Mucosa of descending colon (tissue), 3 donors: ENCODE measurements at regions not wholly inside any gene's neighbourhood (a gene's known extent, or its start where the extent isn't known, plus 50 kb on each side); places are given as distances from the start of the nearest gene placed in this dataset.

ENCODE experiments used
- ATAC-seq: fragments of 200-7000 bp; cut with Tn5 transposase; one replicate; pipeline ENCODE4 v1.9.1; 2020; ENCODE audit warnings: mild to moderate bottlenecking, moderate library complexity
- DNase-seq, 3 donors: peaks; one replicate each; pipeline ENCODE4 v3.0.0-alpha.2; 2020
- H3K36me3 ChIP-seq: fragments of 200-600 bp; one replicate; pipeline ENCODE4 v1.8.0; 2021; ENCODE audit warnings: low read depth, mild to moderate bottlenecking
- H3K4me1 ChIP-seq: fragments of 200-600 bp; one replicate; pipeline ENCODE4 v1.8.0; 2021; ENCODE audit warnings: low read depth, mild to moderate bottlenecking
- H3K4me3 ChIP-seq: fragments of 200-600 bp; one replicate; pipeline ENCODE4 v1.8.0; 2021; ENCODE audit warnings: mild to moderate bottlenecking
- H3K9me3 ChIP-seq: fragments of 200-600 bp; one replicate; pipeline ENCODE4 v1.8.0; 2021; ENCODE audit warnings: mild to moderate bottlenecking
- CTCF ChIP-seq: fragments of 200-600 bp; IDR thresholded peaks from one replicate; pipeline ENCODE4 v1.8.0; 2022; ENCODE audit warnings: antibody characterized with exemption, mild to moderate bottlenecking
- intact Hi-C, 2 donors: fragments of 100-400 bp; cut with DNase I in 1 of 2; cut with micrococcal nuclease in 1 of 2; formaldehyde crosslinking; loops; one replicate each; pipeline versions ENCODE4 v1.11.0 to v1.11.1; 2022; cut with DNase I, micrococcal nuclease
- donor health status: DM: no; HTN: no; CAD: no; lungs with moderate emphysema.
- donor health status: DM: no; HTN: no; CAD: no.
- donor health status: DM: no; HTN: yes; CAD: no.

GRCh38 chr4:13852411-13852810, 224.9 kb upstream of the BOD1L1 start:
- intact Hi-C loops, result no loop called here
- no peak for ATAC-seq
- DNase-seq, result no peak
- H3K4me1 ChIP-seq, result no peaks in the 10 kb centered on the region
- no peaks in the 10 kb centered on the region for H3K9me3 ChIP-seq
- H3K36me3 ChIP-seq, result no peaks in the 10 kb centered on the region
- no peak overlapping the region for H3K4me3 ChIP-seq
- no peak for TF ChIP-seq CTCF

GRCh38 chr4:13856387-13856786, 228.9 kb upstream of the BOD1L1 start:
- H3K9me3 ChIP-seq, result no peaks in the 10 kb centered on the region
- no peak for DNase-seq
- TF ChIP-seq CTCF, result no peak
- intact Hi-C loops, result no loop called here
- ATAC-seq, result no peak
- H3K4me1 ChIP-seq, result no peaks in the 10 kb centered on the region
- H3K36me3 ChIP-seq, result no peaks in the 10 kb centered on the region
- H3K4me3 ChIP-seq, result no peak overlapping the region

GRCh38 chr4:13857397-13857796, 229.9 kb upstream of the BOD1L1 start:
- no peak for TF ChIP-seq CTCF
- DNase-seq (no peak), ATAC-seq (no peak)
- intact Hi-C loops, result no loop called here
- Histone ChIP-seq H3K4me3 (no peak overlapping the region), H3K9me3 (no peaks in the 10 kb centered on the region), H3K36me3 (no peaks in the 10 kb centered on the region), H3K4me1 (no peaks in the 10 kb centered on the region)

GRCh38 chr4:13857800-13858199, 230.3 kb upstream of the BOD1L1 start:
- Histone ChIP-seq H3K36me3 (no peaks in the 10 kb centered on the region), H3K9me3 (no peaks in the 10 kb centered on the region), H3K4me1 (no peaks in the 10 kb centered on the region), H3K4me3 (no peak overlapping the region)
- intact Hi-C loops, result no loop called here
- ATAC-seq (no peak), DNase-seq (no peak)
- TF ChIP-seq CTCF, result no peak

- DNase-seq (no peak), ATAC-seq (no peak)
- H3K36me3 ChIP-seq, result no peaks in the 10 kb centered on the region
- no peak for TF ChIP-seq CTCF
- H3K4me1 ChIP-seq, result no peaks in the 10 kb centered on the region
- no peak overlapping the region for H3K4me3 ChIP-seq
- H3K9me3 ChIP-seq, result no peaks in the 10 kb centered on the region
- intact Hi-C loops, result no loop called here
These were observed 231.9 kb upstream of the BOD1L1 start for GRCh38 chr4:13859423-13859822.

GRCh38 chr4:13860126-13860525, 232.6 kb upstream of the BOD1L1 start:
- Histone ChIP-seq H3K4me3 (no peak overlapping the region), H3K4me1 (no peaks in the 10 kb centered on the region), H3K36me3 (no peaks in the 10 kb centered on the region), H3K9me3 (no peaks in the 10 kb centered on the region)
- no peak for TF ChIP-seq CTCF
- ATAC-seq (no peak), DNase-seq (no peak)
- intact Hi-C loops, result no loop called here
